ENCODE measurements at regions not wholly inside any gene's neighbourhood (a gene's known extent, or its start where the extent isn't known, plus 50 kb on each side); places are given as distances from the start of the nearest gene placed in this dataset.

DNA sequence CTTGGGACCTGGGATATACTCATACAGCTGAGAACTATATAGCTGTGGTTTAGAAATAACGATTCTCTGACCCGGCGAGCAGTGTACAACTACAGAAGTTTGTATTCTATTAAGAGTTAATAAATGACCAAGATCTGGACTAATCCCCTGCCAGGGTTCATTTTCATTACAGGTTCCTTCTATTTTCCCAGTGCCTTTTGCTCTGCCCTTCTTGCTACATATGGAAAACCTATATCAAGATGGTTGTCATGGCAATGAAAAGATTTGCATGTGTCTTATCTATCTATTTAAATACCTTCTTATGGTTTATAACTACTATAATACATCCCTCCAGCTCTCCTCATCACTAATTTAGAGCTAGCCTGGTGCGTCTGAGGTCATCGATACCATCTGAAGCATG, 965.2 kb downstream of the BCL11A start:
- TF ChIP-seq EZH2 (IDR thresholded peaks at IDR 0.05; ENCODE audit: borderline replicate concordance, low read length), result no peak
- TF ChIP-seq, protein P1, sequence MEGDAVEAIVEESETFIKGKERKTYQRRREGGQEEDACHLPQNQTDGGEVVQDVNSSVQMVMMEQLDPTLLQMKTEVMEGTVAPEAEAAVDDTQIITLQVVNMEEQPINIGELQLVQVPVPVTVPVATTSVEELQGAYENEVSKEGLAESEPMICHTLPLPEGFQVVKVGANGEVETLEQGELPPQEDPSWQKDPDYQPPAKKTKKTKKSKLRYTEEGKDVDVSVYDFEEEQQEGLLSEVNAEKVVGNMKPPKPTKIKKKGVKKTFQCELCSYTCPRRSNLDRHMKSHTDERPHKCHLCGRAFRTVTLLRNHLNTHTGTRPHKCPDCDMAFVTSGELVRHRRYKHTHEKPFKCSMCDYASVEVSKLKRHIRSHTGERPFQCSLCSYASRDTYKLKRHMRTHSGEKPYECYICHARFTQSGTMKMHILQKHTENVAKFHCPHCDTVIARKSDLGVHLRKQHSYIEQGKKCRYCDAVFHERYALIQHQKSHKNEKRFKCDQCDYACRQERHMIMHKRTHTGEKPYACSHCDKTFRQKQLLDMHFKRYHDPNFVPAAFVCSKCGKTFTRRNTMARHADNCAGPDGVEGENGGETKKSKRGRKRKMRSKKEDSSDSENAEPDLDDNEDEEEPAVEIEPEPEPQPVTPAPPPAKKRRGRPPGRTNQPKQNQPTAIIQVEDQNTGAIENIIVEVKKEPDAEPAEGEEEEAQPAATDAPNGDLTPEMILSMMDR (IDR thresholded peaks at IDR 0.05; ENCODE audit: low read length), result no peak
- no peak overlapping the region for H3K4me2 ChIP-seq (ENCODE audit: low read length)
- H3K27me3 ChIP-seq (ENCODE audit: insufficient read depth, low read length), result no peaks in the 10 kb centered on the region
- H3K9me2 ChIP-seq (ENCODE audit: low read depth, low read length), result no peaks in the 10 kb centered on the region
- no peak overlapping the region for H3K27ac ChIP-seq (ENCODE audit: low read depth, low read length, poor library complexity, severe bottlenecking)
- H3K4me1 ChIP-seq (ENCODE audit: insufficient read depth, low read length, severe bottlenecking), result no peaks in the 10 kb centered on the region
- no peaks in the 10 kb centered on the region for H3K9me3 ChIP-seq (ENCODE audit: low read length)
- H3K4me3 ChIP-seq (ENCODE audit: low read depth, low read length, poor library complexity, severe bottlenecking), result no peak overlapping the region
- no peaks in the 10 kb centered on the region for H3F3A ChIP-seq (ENCODE audit: insufficient read depth, low read length)
- no peak overlapping the region for H3K9ac ChIP-seq (ENCODE audit: low read length)
- no peaks in the 10 kb centered on the region for H3K79me2 ChIP-seq (ENCODE audit: insufficient read depth, low read length)
- H4K20me1 ChIP-seq (ENCODE audit: insufficient read depth, low read length), result no peaks in the 10 kb centered on the region
- no peak overlapping the region for H2AFZ ChIP-seq (ENCODE audit: low read length)
- no peaks in the 10 kb centered on the region for H3K36me3 ChIP-seq (ENCODE audit: insufficient read depth, low read length)

DNA sequence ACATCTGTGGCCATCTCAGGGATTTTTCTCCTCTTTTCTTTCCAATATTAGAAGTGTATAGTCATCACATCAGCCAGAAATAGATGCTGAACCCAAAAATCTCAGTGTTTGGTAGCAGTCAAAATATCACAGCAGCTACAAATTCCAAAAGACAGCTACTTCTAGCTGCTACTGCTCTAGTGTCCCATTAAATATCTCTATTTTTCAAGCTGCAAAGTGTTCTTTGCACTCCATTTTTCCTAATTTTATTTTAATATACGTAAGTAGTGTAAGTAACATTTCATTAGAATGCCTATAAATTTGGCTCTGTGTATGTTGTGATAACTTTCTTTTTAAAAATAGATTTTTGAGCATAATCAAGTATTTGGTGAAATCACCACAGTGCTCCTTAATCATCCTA, 967.3 kb downstream of the BCL11A start:
- Histone ChIP-seq H3K9me3 (ENCODE audit: low read length) (no peaks in the 10 kb centered on the region), H3K27me3 (ENCODE audit: insufficient read depth, low read length) (no peaks in the 10 kb centered on the region), H3K79me2 (ENCODE audit: insufficient read depth, low read length) (no peaks in the 10 kb centered on the region), H3K4me3 (ENCODE audit: low read depth, low read length, poor library complexity, severe bottlenecking) (no peak overlapping the region), H3K9me2 (ENCODE audit: low read depth, low read length) (no peaks in the 10 kb centered on the region), H4K20me1 (ENCODE audit: insufficient read depth, low read length) (no peaks in the 10 kb centered on the region), H3K27ac (ENCODE audit: low read depth, low read length, poor library complexity, severe bottlenecking) (no peak overlapping the region), H3K9ac (ENCODE audit: low read length) (no peak overlapping the region), H3F3A (ENCODE audit: insufficient read depth, low read length) (no peaks in the 10 kb centered on the region), H3K4me2 (ENCODE audit: low read length) (no peak overlapping the region), H3K36me3 (ENCODE audit: insufficient read depth, low read length) (no peaks in the 10 kb centered on the region), H2AFZ (ENCODE audit: low read length) (no peak overlapping the region), H3K4me1 (ENCODE audit: insufficient read depth, low read length, severe bottlenecking) (no peaks in the 10 kb centered on the region)
- TF ChIP-seq, protein P1 (IDR thresholded peaks at IDR 0.05; ENCODE audit: low read length), result no peak
- TF ChIP-seq EZH2 (IDR thresholded peaks at IDR 0.05; ENCODE audit: borderline replicate concordance, low read length), result no peak

DNA sequence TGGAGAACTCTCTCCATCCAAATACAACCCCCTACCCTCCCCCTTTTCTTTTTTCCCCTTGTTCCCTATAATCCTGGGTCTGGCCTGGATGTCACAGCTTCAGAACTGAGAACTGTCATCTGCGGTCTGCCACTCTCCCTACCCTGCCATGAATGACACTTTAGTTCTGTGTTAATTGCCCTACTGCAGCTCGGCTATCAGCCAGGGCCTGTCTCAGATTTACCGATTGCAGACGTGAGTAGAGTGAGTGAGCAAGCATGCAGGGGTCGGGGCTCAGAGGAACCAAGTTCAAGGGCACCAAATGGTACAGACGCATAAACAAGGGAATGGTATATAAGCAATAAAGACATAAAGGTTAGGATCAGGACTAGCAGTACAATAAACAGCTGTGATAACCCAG, 967.8 kb downstream of the BCL11A start:
- no peak overlapping the region for H3K4me3 ChIP-seq (ENCODE audit: low read depth, low read length, poor library complexity, severe bottlenecking)
- no peak overlapping the region for H3K9ac ChIP-seq (ENCODE audit: low read length)
- H4K20me1 ChIP-seq (ENCODE audit: insufficient read depth, low read length), result no peaks in the 10 kb centered on the region
- no peaks in the 10 kb centered on the region for H3K9me2 ChIP-seq (ENCODE audit: low read depth, low read length)
- no peak overlapping the region for H3K4me2 ChIP-seq (ENCODE audit: low read length)
- TF ChIP-seq, protein P1 (IDR thresholded peaks at IDR 0.05; ENCODE audit: low read length), result no peak
- TF ChIP-seq EZH2 (IDR thresholded peaks at IDR 0.05; ENCODE audit: borderline replicate concordance, low read length), result no peak
- H3K27me3 ChIP-seq (ENCODE audit: insufficient read depth, low read length), result no peaks in the 10 kb centered on the region
- H3K27ac ChIP-seq (ENCODE audit: low read depth, low read length, poor library complexity, severe bottlenecking), result no peak overlapping the region
- no peaks in the 10 kb centered on the region for H3K36me3 ChIP-seq (ENCODE audit: insufficient read depth, low read length)
- no peaks in the 10 kb centered on the region for H3K79me2 ChIP-seq (ENCODE audit: insufficient read depth, low read length)
- no peak overlapping the region for H2AFZ ChIP-seq (ENCODE audit: low read length)
- no peaks in the 10 kb centered on the region for H3K9me3 ChIP-seq (ENCODE audit: low read length)
- H3K4me1 ChIP-seq (ENCODE audit: insufficient read depth, low read length, severe bottlenecking), result no peaks in the 10 kb centered on the region
- H3F3A ChIP-seq (ENCODE audit: insufficient read depth, low read length), result no peaks in the 10 kb centered on the region

Data from OCI-LY1 (cell line).